ENCODE measurements at regions not wholly inside any gene's neighbourhood (a gene's known extent, or its start where the extent isn't known, plus 50 kb on each side); places are given as distances from the start of the nearest gene placed in this dataset.

- TF ChIP-seq SP3 (tag by site-specific recombination; IDR thresholded peaks at IDR 0.05) (no peak), CTCF (tag by site-specific recombination; IDR thresholded peaks at IDR 0.05) (no peak), ZNF776 (tag by site-specific recombination; IDR thresholded peaks at IDR 0.05; ENCODE audit: borderline replicate concordance) (no peak), ZNF23 (tag by site-specific recombination; IDR thresholded peaks at IDR 0.05; ENCODE audit: borderline replicate concordance) (no peak), ZNF830 (tag by site-specific recombination; IDR thresholded peaks at IDR 0.05; ENCODE audit: low read depth) (no peak), ZNF580 (tag by site-specific recombination; IDR thresholded peaks at IDR 0.05) (no peak)
These were observed 665.2 kb upstream of the ACO1 start for GRCh38 chr9:31719262-31719661.

Data from HEK293 (cell line).